ENCODE measurements at regions not wholly inside any gene's neighbourhood (a gene's known extent, or its start where the extent isn't known, plus 50 kb on each side); places are given as distances from the start of the nearest gene placed in this dataset.
"Not testable (repeated sequence)": the region's sequence is repeated elsewhere in the genome, so short reads cannot be mapped to it uniquely, and the experiment has no call there.

GRCh38 chr3:101119535-101119934 is 126.3 kb upstream of the ABI3BP start:
- DNase-seq (ENCODE audit: low read depth): peak; percentile 85
- H3K4me3 ChIP-seq (replicated peaks; ENCODE audit: low read depth, low read length): no peak overlapping the region
- TF ChIP-seq, protein P1, sequence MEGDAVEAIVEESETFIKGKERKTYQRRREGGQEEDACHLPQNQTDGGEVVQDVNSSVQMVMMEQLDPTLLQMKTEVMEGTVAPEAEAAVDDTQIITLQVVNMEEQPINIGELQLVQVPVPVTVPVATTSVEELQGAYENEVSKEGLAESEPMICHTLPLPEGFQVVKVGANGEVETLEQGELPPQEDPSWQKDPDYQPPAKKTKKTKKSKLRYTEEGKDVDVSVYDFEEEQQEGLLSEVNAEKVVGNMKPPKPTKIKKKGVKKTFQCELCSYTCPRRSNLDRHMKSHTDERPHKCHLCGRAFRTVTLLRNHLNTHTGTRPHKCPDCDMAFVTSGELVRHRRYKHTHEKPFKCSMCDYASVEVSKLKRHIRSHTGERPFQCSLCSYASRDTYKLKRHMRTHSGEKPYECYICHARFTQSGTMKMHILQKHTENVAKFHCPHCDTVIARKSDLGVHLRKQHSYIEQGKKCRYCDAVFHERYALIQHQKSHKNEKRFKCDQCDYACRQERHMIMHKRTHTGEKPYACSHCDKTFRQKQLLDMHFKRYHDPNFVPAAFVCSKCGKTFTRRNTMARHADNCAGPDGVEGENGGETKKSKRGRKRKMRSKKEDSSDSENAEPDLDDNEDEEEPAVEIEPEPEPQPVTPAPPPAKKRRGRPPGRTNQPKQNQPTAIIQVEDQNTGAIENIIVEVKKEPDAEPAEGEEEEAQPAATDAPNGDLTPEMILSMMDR (IDR thresholded peaks at IDR 0.05; ENCODE audit: low read length, missing control alignments): no peak

GRCh38 chr3:101117980-101118379 is 124.8 kb upstream of the ABI3BP start:
- DNase-seq (ENCODE audit: low read depth): peak; percentile 52
- H3K4me3 ChIP-seq (replicated peaks; ENCODE audit: low read depth, low read length): no peak overlapping the region
- TF ChIP-seq, protein P1 (IDR thresholded peaks at IDR 0.05; ENCODE audit: low read length, missing control alignments): no peak

DNA sequence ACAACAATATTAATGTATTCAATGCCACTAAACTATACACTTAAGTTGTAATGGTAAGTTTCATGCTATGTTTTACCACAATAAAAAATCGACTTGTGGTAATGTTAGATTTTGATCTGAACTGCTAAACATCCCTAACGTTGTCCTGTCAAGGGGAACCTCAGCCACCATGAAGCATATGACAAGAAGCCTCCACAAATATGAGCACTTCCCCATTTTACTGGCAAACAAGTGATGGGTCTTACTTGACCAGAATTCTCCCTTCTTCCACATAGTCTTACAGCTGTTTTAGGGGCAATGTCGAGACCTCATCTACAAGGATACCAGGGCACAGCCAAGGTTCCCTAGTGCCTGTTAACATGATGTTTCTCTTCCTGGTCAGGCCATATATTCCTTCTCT is 124.2 kb upstream of the ABI3BP start:
- TF ChIP-seq, protein P1 (IDR thresholded peaks at IDR 0.05; ENCODE audit: low read length, missing control alignments): no peak
- DNase-seq (ENCODE audit: low read depth): no peak

GRCh38 chr3:101110295-101110694 is 117.1 kb upstream of the ABI3BP start:
- not testable (repeated sequence) for DNase-seq (ENCODE audit: low read depth); H3K4me3 ChIP-seq (replicated peaks; ENCODE audit: low read depth, low read length)

More for the DNA sequence above, 124.2 kb upstream of the ABI3BP start:
- no peak overlapping the region for H3K4me3 ChIP-seq (replicated peaks; ENCODE audit: low read depth, low read length)

- TF ChIP-seq, protein P1 (IDR thresholded peaks at IDR 0.05; ENCODE audit: low read length, missing control alignments): no peak
- DNase-seq (ENCODE audit: low read depth): no peak
Observed at GRCh38 chr3:101104321-101104720, 111.1 kb upstream of the ABI3BP start.

GRCh38 chr3:101102678-101103296 is 109.6 kb upstream of the ABI3BP start:
- DNase-seq (ENCODE audit: low read depth): no peak
- no peak overlapping the region for H3K4me3 ChIP-seq (replicated peaks; ENCODE audit: low read depth, low read length)
- TF ChIP-seq, protein P1 (IDR thresholded peaks at IDR 0.05; ENCODE audit: low read length, missing control alignments): no peak

More at GRCh38 chr3:101104321-101104720, 111.1 kb upstream of the ABI3BP start:
- H3K4me3 ChIP-seq (replicated peaks; ENCODE audit: low read depth, low read length): no peak overlapping the region

DNA sequence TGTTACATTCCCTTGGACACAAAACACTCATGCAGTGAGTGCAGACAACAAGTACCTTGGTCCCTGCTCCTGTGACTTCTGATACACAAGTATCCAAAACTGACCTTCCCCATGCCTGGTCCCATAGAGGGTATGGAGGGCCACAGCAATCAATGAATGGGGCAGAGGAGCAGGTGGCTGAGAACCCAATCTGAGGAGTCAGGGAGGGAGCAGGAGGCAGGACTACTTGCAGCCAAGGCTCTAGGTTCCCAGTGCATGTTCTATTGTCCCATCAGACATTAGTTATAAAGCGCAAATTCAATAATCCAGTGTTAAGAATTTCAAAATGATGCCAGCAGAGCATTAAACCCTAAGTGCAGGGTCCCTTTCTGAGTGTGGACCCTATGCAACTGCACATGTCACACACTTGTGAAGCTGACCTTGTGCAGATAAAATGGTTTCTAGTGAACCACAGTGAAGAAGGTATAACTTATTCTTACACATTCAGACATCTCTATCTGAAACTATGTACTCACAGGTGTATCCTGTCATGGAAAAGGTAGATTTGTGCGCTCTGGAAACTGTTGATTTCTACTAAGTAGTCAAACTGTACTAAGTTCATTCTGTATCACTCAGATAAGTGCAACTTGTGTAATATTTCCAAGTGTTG is 107.3 kb upstream of the ABI3BP start:
- no peak overlapping the region for H3K4me3 ChIP-seq (replicated peaks; ENCODE audit: low read depth, low read length)
- DNase-seq (ENCODE audit: low read depth): no peak
- TF ChIP-seq, protein P1 (IDR thresholded peaks at IDR 0.05; ENCODE audit: low read length, missing control alignments): no peak
